HuH-7 (cell line): ENCODE measurements at regions not wholly inside any gene's neighbourhood (a gene's known extent, or its start where the extent isn't known, plus 50 kb on each side); places are given as distances from the start of the nearest gene placed in this dataset.
"Not testable (repeated sequence)": the region's sequence is repeated elsewhere in the genome, so short reads cannot be mapped to it uniquely, and the experiment has no call there.

Experiments used
- DNase-seq: peaks from one replicate; pipeline ENCODE4 v3.0.0; 2011; ENCODE audit warnings: low spot score

- no peak for DNase-seq
Measured at GRCh38 chr7:17093461-17093860, 205.0 kb upstream of the AHR start.

- DNase-seq, result no peak
Measured at GRCh38 chr7:17094963-17095574, 203.4 kb upstream of the AHR start.

- DNase-seq, result no peak
Measured at GRCh38 chr7:17095931-17096330, 202.5 kb upstream of the AHR start.

- DNase-seq, result no peak
Measured at GRCh38 chr7:17097668-17098297, 200.7 kb upstream of the AHR start.

- DNase-seq, result no peak
Measured at GRCh38 chr7:17098515-17098914, 199.9 kb upstream of the AHR start.

GRCh38 chr7:17099083-17099973, 199.1 kb upstream of the AHR start:
- peak; percentile 35 for DNase-seq

GRCh38 chr7:17099974-17100509, 198.4 kb upstream of the AHR start:
- DNase-seq, result not testable (repeated sequence)

GRCh38 chr7:17101207-17101696, 197.2 kb upstream of the AHR start:
- DNase-seq, result no peak

GRCh38 chr7:17103170-17103569, 195.3 kb upstream of the AHR start:
- DNase-seq, result no peak

GRCh38 chr7:17103984-17104383, 194.5 kb upstream of the AHR start:
- DNase-seq, result no peak

GRCh38 chr7:17104419-17104818, 194.0 kb upstream of the AHR start:
- no peak for DNase-seq

- DNase-seq, result no peak
Measured at GRCh38 chr7:17105701-17106100, 192.8 kb upstream of the AHR start.

- DNase-seq, result no peak
Measured at GRCh38 chr7:17108049-17108584, 190.3 kb upstream of the AHR start.

- no peak for DNase-seq
Measured at GRCh38 chr7:17109020-17109419, 189.4 kb upstream of the AHR start.

- not testable (repeated sequence) for DNase-seq
Measured at GRCh38 chr7:17113770-17114169, 184.7 kb upstream of the AHR start.

- no peak for DNase-seq
Measured at GRCh38 chr7:17118412-17118811, 180.0 kb upstream of the AHR start.

- no peak for DNase-seq
Measured at GRCh38 chr7:17120756-17121155, 177.7 kb upstream of the AHR start.

- no peak for DNase-seq
Measured at GRCh38 chr7:17121671-17122070, 176.8 kb upstream of the AHR start.

- DNase-seq, result no peak
Measured at GRCh38 chr7:17123020-17123419, 175.4 kb upstream of the AHR start.

- DNase-seq, result no peak
Measured at GRCh38 chr7:17126413-17127268, 171.8 kb upstream of the AHR start.

- no peak for DNase-seq
Measured at GRCh38 chr7:17129218-17129617, 169.2 kb upstream of the AHR start.
